Astrocyte (in vitro differentiated cells and primary cell): ENCODE measurements at regions not wholly inside any gene's neighbourhood (a gene's known extent, or its start where the extent isn't known, plus 50 kb on each side); places are given as distances from the start of the nearest gene placed in this dataset.

ENCODE experiments used
- DNase-seq: peaks from one replicate; pipeline ENCODE4 v3.0.0-alpha.2; 2010; ENCODE audit warnings: low read depth
- FAIRE-seq: peaks from 2 replicates; lab custom pipeline; 2011; peaks lifted over from hg19 to GRCh38; lab: Jason Lieb, UNC
- H2AFZ ChIP-seq: 2 replicates; pipeline ENCODE4 v1.6.0; 2012; ENCODE audit warnings: low read depth, low read length, inconsistent platforms
- H3K27ac ChIP-seq: 2 replicates; pipeline ENCODE4 v1.5.1; 2011; ENCODE audit warnings: low read depth, low read length, inconsistent platforms
- H3K27me3 ChIP-seq: 2 replicates; pipeline ENCODE4 v1.6.0; 2011; ENCODE audit warnings: low read length, inconsistent platforms; ENCODE audit not compliant: insufficient read depth
- H3K36me3 ChIP-seq: 2 replicates; pipeline ENCODE4 v1.5.1; 2011; ENCODE audit warnings: low read length, inconsistent platforms; ENCODE audit not compliant: insufficient read depth
- H3K4me1 ChIP-seq: 2 replicates; pipeline ENCODE4 v1.5.1; 2011; ENCODE audit warnings: low read length, inconsistent platforms; ENCODE audit not compliant: insufficient read depth
- H3K4me2 ChIP-seq: 2 replicates; pipeline ENCODE4 v1.6.0; 2012; ENCODE audit warnings: low read length, inconsistent platforms
- H3K4me3 ChIP-seq: 2 replicates; pipeline ENCODE4 v1.5.1; 2011; ENCODE audit warnings: low read depth, mild to moderate bottlenecking, low read length, inconsistent platforms; ENCODE audit not compliant: insufficient read depth
- H3K79me2 ChIP-seq: 2 replicates; pipeline ENCODE4 v1.6.0; 2012; ENCODE audit warnings: mild to moderate bottlenecking, low read length, inconsistent platforms; ENCODE audit not compliant: insufficient read depth
- H3K9ac ChIP-seq: 2 replicates; pipeline ENCODE4 v1.6.0; 2012; ENCODE audit warnings: mild to moderate bottlenecking, low read length, inconsistent platforms
- H3K9me3 ChIP-seq: 2 replicates; pipeline ENCODE4 v1.5.1; 2012; ENCODE audit warnings: low read depth, mild to moderate bottlenecking, low read length, inconsistent platforms; ENCODE audit not compliant: insufficient read depth
- H4K20me1 ChIP-seq: 2 replicates; pipeline ENCODE4 v1.6.0; 2012; ENCODE audit warnings: low read length, inconsistent platforms; ENCODE audit not compliant: insufficient read depth
- H3K27ac Mint-ChIP-seq: one replicate; pipeline ENCODE4 v1.8.0; 2021; ENCODE audit warnings: mild to moderate bottlenecking, mixed read lengths; ENCODE audit not compliant: unreplicated experiment
- H3K27me3 Mint-ChIP-seq: one replicate; pipeline ENCODE4 v1.8.0; 2021; ENCODE audit warnings: low read depth, mixed read lengths; ENCODE audit not compliant: unreplicated experiment
- H3K36me3 Mint-ChIP-seq: one replicate; pipeline ENCODE4 v1.8.0; 2021; ENCODE audit warnings: low read depth, mixed read lengths; ENCODE audit not compliant: unreplicated experiment
- H3K4me1 Mint-ChIP-seq: one replicate; pipeline ENCODE4 v1.8.0; 2021; ENCODE audit warnings: low read depth, mixed read lengths; ENCODE audit not compliant: unreplicated experiment
- H3K4me3 Mint-ChIP-seq: one replicate; pipeline ENCODE4 v1.8.0; 2021; ENCODE audit warnings: mild to moderate bottlenecking, moderate library complexity, mixed read lengths; ENCODE audit not compliant: unreplicated experiment
- H3K9me3 Mint-ChIP-seq: one replicate; pipeline ENCODE4 v1.8.0; 2021; ENCODE audit warnings: mild to moderate bottlenecking, mixed read lengths; ENCODE audit not compliant: unreplicated experiment
- EZH2 ChIP-seq: IDR thresholded peaks from 2 replicates; pipeline ENCODE4 v1.6.1; 2012; ENCODE audit warnings: mild to moderate bottlenecking, low read length, inconsistent platforms; ENCODE audit not compliant: insufficient read depth
- TF ChIP-seq, protein P1 (sequence below): IDR thresholded peaks from 2 replicates; pipeline ENCODE4 v1.5.1; 2011; ENCODE audit warnings: low read depth, mild to moderate bottlenecking, inconsistent platforms, low read length, moderate library complexity; ENCODE audit not compliant: insufficient read depth

DNA sequence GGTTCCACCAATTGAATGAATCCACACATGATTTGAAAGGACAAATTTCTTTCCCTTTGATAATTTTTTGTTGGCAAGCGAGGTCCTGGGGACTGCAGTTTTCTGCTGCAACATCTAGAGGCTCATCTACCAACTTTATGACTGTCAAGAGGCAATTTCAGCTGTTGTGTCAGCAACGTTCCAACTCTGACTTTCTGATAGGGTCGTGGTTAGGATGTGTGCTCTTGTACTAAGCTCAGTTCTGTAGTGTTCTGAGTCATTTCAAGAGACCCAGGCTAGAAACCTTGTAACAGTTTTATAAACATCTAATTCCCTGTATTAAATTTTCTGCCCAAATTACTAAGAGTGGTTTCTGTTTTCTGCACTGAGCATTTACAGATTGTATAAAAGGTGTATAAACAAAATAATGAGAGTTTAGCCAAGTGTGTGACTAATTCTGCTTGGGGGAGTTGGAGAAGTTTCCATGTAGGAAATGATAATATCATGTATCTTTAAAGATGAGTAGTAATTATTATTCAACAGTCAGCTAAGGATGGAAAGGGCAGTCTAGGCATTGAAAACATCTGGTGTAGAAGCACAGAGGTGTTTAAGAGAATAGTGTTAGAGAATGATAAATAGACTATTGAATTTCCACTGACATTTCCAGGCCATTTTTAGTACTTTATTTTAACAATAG is 72.2 kb downstream of the RBMXL2 start:
- Histone ChIP-seq H3K9ac (no peak overlapping the region), H3K27me3 (no peaks in the 10 kb centered on the region), H3K4me2 (no peak overlapping the region), H2AFZ (no peak overlapping the region), H3K36me3 (no peaks in the 10 kb centered on the region), H3K4me3 (no peak overlapping the region), H4K20me1 (no peaks in the 10 kb centered on the region), H3K9me3 (no peaks in the 10 kb centered on the region), H3K4me1 (no peaks in the 10 kb centered on the region), H3K79me2 (no peaks in the 10 kb centered on the region), H3K27ac (no peak overlapping the region)
- Mint-ChIP-seq H3K4me1 (peaks cover 6% of the 10 kb centered on the region), H3K36me3 (no peaks in the 10 kb centered on the region), H3K27ac (no peak overlapping the region), H3K9me3 (no peaks in the 10 kb centered on the region), H3K27me3 (no peaks in the 10 kb centered on the region), H3K4me3 (no peak overlapping the region)
- DNase-seq, result no peak
- no peak for FAIRE-seq
- TF ChIP-seq, protein P1, sequence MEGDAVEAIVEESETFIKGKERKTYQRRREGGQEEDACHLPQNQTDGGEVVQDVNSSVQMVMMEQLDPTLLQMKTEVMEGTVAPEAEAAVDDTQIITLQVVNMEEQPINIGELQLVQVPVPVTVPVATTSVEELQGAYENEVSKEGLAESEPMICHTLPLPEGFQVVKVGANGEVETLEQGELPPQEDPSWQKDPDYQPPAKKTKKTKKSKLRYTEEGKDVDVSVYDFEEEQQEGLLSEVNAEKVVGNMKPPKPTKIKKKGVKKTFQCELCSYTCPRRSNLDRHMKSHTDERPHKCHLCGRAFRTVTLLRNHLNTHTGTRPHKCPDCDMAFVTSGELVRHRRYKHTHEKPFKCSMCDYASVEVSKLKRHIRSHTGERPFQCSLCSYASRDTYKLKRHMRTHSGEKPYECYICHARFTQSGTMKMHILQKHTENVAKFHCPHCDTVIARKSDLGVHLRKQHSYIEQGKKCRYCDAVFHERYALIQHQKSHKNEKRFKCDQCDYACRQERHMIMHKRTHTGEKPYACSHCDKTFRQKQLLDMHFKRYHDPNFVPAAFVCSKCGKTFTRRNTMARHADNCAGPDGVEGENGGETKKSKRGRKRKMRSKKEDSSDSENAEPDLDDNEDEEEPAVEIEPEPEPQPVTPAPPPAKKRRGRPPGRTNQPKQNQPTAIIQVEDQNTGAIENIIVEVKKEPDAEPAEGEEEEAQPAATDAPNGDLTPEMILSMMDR, result no peak
- no peak for TF ChIP-seq EZH2

- TF ChIP-seq, protein P1, result no peak
- TF ChIP-seq EZH2, result no peak
- Histone ChIP-seq H3K27ac (no peak overlapping the region), H4K20me1 (no peaks in the 10 kb centered on the region), H3K27me3 (no peaks in the 10 kb centered on the region), H3K9me3 (no peaks in the 10 kb centered on the region), H3K9ac (no peak overlapping the region), H3K4me3 (no peak overlapping the region), H3K4me1 (no peaks in the 10 kb centered on the region), H3K36me3 (no peaks in the 10 kb centered on the region), H3K4me2 (no peak overlapping the region), H3K79me2 (no peaks in the 10 kb centered on the region), H2AFZ (no peak overlapping the region)
- no peak for DNase-seq
- H3K4me3 Mint-ChIP-seq, result no peak overlapping the region
- no peaks in the 10 kb centered on the region for H3K36me3 Mint-ChIP-seq
- H3K27me3 Mint-ChIP-seq, result no peaks in the 10 kb centered on the region
- H3K9me3 Mint-ChIP-seq, result no peaks in the 10 kb centered on the region
- H3K27ac Mint-ChIP-seq, result no peak overlapping the region
- no peak for FAIRE-seq
- peaks cover 2% of the 10 kb centered on the region for H3K4me1 Mint-ChIP-seq
These were observed 77.1 kb downstream of the RBMXL2 start for GRCh38 chr11:7165911-7166310.

DNA sequence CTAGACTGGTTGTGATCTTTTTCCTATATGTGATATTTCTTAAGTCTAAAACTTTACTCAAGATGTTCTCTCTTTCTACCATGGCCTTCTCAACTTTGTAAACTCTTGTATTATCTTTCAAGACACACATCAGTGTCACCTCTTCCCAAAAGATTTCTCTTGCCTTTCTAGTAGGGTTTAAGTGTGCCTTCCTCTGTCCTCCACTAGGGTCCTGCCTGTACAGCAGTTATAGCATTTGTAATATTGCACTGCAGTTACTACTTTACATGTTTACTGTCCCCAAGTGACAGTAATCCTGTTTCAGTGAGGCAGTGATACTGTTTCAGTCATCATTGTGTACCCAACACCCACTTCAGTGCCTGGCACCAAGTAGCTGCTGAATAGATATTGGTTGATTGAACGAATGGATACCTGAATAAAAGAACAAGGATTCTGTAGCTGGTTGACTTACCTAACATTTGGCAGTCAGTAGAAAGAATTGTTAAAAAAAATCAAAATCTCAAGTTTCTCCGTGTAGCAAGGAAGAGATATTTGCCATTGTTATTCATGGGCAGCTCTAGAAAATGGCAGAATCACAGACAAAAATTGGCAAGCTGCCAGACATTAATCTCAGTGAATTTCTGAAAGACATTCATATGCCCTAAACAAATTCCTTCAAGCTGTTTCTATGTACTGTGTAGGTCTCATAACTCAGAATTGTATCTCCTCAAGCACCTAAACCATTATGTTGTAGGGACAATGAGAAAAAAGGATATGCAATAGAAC is 79.4 kb downstream of the RBMXL2 start:
- H3K36me3 Mint-ChIP-seq, result no peaks in the 10 kb centered on the region
- FAIRE-seq, result no peak

More for the DNA sequence above, 79.4 kb downstream of the RBMXL2 start:
- no peaks in the 10 kb centered on the region for H4K20me1 ChIP-seq
- no peak overlapping the region for H2AFZ ChIP-seq
- H3K4me3 ChIP-seq, result no peak overlapping the region
- no peaks in the 10 kb centered on the region for H3K27me3 Mint-ChIP-seq
- H3K79me2 ChIP-seq, result no peaks in the 10 kb centered on the region
- no peaks in the 10 kb centered on the region for H3K9me3 Mint-ChIP-seq
- H3K27ac Mint-ChIP-seq, result no peak overlapping the region
- H3K4me1 Mint-ChIP-seq, result no peaks in the 10 kb centered on the region
- TF ChIP-seq, protein P1, result no peak
- no peak for TF ChIP-seq EZH2
- no peak overlapping the region for H3K4me3 Mint-ChIP-seq
- no peak overlapping the region for H3K27ac ChIP-seq
- no peaks in the 10 kb centered on the region for H3K9me3 ChIP-seq
- no peaks in the 10 kb centered on the region for H3K27me3 ChIP-seq
- H3K4me2 ChIP-seq, result no peak overlapping the region
- H3K36me3 ChIP-seq, result no peaks in the 10 kb centered on the region
- H3K4me1 ChIP-seq, result no peaks in the 10 kb centered on the region
- DNase-seq, result no peak
- H3K9ac ChIP-seq, result no peak overlapping the region
